ENCODE measurements at regions not wholly inside any gene's neighbourhood (a gene's known extent, or its start where the extent isn't known, plus 50 kb on each side); places are given as distances from the start of the nearest gene placed in this dataset.
A peak's percentile ranks its signal among the peaks of the same experiment; 100 is the strongest.
"Not testable (repeated sequence)": the region's sequence is repeated elsewhere in the genome, so short reads cannot be mapped to it uniquely, and the experiment has no call there.

GRCh38 chrY:18599606-18600005 lies 53.1 kb downstream of the HSFY1 start:
- DNase-seq; CTCF ChIA-PET; H3K4me1 Mint-ChIP-seq (ENCODE audit: low read depth); H3K9me3 Mint-ChIP-seq; H3K36me3 Mint-ChIP-seq (ENCODE audit: low read depth); intact Hi-C loops (cut with micrococcal nuclease); H3K27ac Mint-ChIP-seq; H3K4me3 Mint-ChIP-seq; H3K27me3 Mint-ChIP-seq (ENCODE audit: low read depth): not testable (repeated sequence)

- H3K36me3 Mint-ChIP-seq (ENCODE audit: low read depth); H3K4me1 Mint-ChIP-seq (ENCODE audit: low read depth); H3K27me3 Mint-ChIP-seq (ENCODE audit: low read depth); DNase-seq; intact Hi-C loops (cut with micrococcal nuclease); CTCF ChIA-PET; H3K4me3 Mint-ChIP-seq; H3K27ac Mint-ChIP-seq; H3K9me3 Mint-ChIP-seq: not testable (repeated sequence)
These were observed 54.8 kb downstream of the HSFY1 start for GRCh38 chrY:18601287-18601686.

- not testable (repeated sequence) for H3K4me3 Mint-ChIP-seq
These were observed 59.7 kb downstream of the HSFY1 start for GRCh38 chrY:18606251-18606650.

GRCh38 chrY:18608205-18608604 lies 61.7 kb downstream of the HSFY1 start:
- H3K36me3 Mint-ChIP-seq (ENCODE audit: low read depth); H3K27ac Mint-ChIP-seq; intact Hi-C loops (cut with micrococcal nuclease); H3K27me3 Mint-ChIP-seq (ENCODE audit: low read depth); CTCF ChIA-PET; H3K9me3 Mint-ChIP-seq; H3K4me1 Mint-ChIP-seq (ENCODE audit: low read depth); DNase-seq; H3K4me3 Mint-ChIP-seq: not testable (repeated sequence)

More at GRCh38 chrY:18606251-18606650, 59.7 kb downstream of the HSFY1 start:
- intact Hi-C loops (cut with micrococcal nuclease); H3K27ac Mint-ChIP-seq; CTCF ChIA-PET; H3K9me3 Mint-ChIP-seq; H3K4me1 Mint-ChIP-seq (ENCODE audit: low read depth); H3K27me3 Mint-ChIP-seq (ENCODE audit: low read depth); DNase-seq; H3K36me3 Mint-ChIP-seq (ENCODE audit: low read depth): not testable (repeated sequence)

- H3K27ac Mint-ChIP-seq; CTCF ChIA-PET; H3K4me1 Mint-ChIP-seq (ENCODE audit: low read depth); H3K4me3 Mint-ChIP-seq; H3K36me3 Mint-ChIP-seq (ENCODE audit: low read depth); H3K27me3 Mint-ChIP-seq (ENCODE audit: low read depth); DNase-seq; intact Hi-C loops (cut with micrococcal nuclease); H3K9me3 Mint-ChIP-seq: not testable (repeated sequence)
These were observed 69.3 kb downstream of the HSFY1 start for GRCh38 chrY:18615809-18616208.

GRCh38 chrY:18629805-18630516 lies 83.4 kb downstream of the HSFY1 start:
- H3K4me3 Mint-ChIP-seq; H3K27ac Mint-ChIP-seq; H3K36me3 Mint-ChIP-seq (ENCODE audit: low read depth); DNase-seq; H3K4me1 Mint-ChIP-seq (ENCODE audit: low read depth); CTCF ChIA-PET; H3K9me3 Mint-ChIP-seq; H3K27me3 Mint-ChIP-seq (ENCODE audit: low read depth); intact Hi-C loops (cut with micrococcal nuclease): not testable (repeated sequence)

- CTCF ChIA-PET; H3K9me3 Mint-ChIP-seq; intact Hi-C loops (cut with micrococcal nuclease): not testable (repeated sequence)
These were observed 84.1 kb downstream of the HSFY1 start for GRCh38 chrY:18630571-18630970.

GRCh38 chrY:18631610-18632009 lies 85.1 kb downstream of the HSFY1 start:
- H3K9me3 Mint-ChIP-seq; H3K27me3 Mint-ChIP-seq (ENCODE audit: low read depth); H3K4me1 Mint-ChIP-seq (ENCODE audit: low read depth); H3K36me3 Mint-ChIP-seq (ENCODE audit: low read depth); H3K27ac Mint-ChIP-seq; DNase-seq; intact Hi-C loops (cut with micrococcal nuclease); H3K4me3 Mint-ChIP-seq; CTCF ChIA-PET: not testable (repeated sequence)

More at GRCh38 chrY:18630571-18630970, 84.1 kb downstream of the HSFY1 start:
- DNase-seq; H3K36me3 Mint-ChIP-seq (ENCODE audit: low read depth); H3K4me3 Mint-ChIP-seq; H3K27me3 Mint-ChIP-seq (ENCODE audit: low read depth); H3K27ac Mint-ChIP-seq; H3K4me1 Mint-ChIP-seq (ENCODE audit: low read depth): not testable (repeated sequence)

GRCh38 chrY:18650746-18651145 lies 104.2 kb downstream of the HSFY1 start:
- Mint-ChIP-seq H3K4me1 (ENCODE audit: low read depth) (no peaks in the 10 kb centered on the region), H3K4me3 (no peak overlapping the region), H3K9me3 (no peaks in the 10 kb centered on the region), H3K36me3 (ENCODE audit: low read depth) (no peaks in the 10 kb centered on the region), H3K27me3 (ENCODE audit: low read depth) (peaks cover 5% of the 10 kb centered on the region), H3K27ac (no peak overlapping the region)
- DNase-seq = no peak
- intact Hi-C loops (cut with micrococcal nuclease) = no loop called here
- CTCF ChIA-PET = no interaction called here

GRCh38 chrY:18664559-18664958 lies 109.0 kb downstream of the HSFY2 start:
- Mint-ChIP-seq H3K9me3 (no peaks in the 10 kb centered on the region), H3K4me1 (ENCODE audit: low read depth) (no peaks in the 10 kb centered on the region), H3K36me3 (ENCODE audit: low read depth) (no peaks in the 10 kb centered on the region), H3K27me3 (ENCODE audit: low read depth) (peaks cover 16% of the 10 kb centered on the region), H3K27ac (no peak overlapping the region), H3K4me3 (no peak overlapping the region)
- DNase-seq = no peak
- CTCF ChIA-PET = no interaction called here
- intact Hi-C loops (cut with micrococcal nuclease) = no loop called here

GRCh38 chrY:18669790-18670189 lies 103.7 kb downstream of the HSFY2 start:
- peaks cover 3% of the 10 kb centered on the region for H3K27me3 Mint-ChIP-seq (ENCODE audit: low read depth)
- no peak overlapping the region for H3K27ac Mint-ChIP-seq
- intact Hi-C loops (cut with micrococcal nuclease) = no loop called here
- no peaks in the 10 kb centered on the region for H3K36me3 Mint-ChIP-seq (ENCODE audit: low read depth)
- no peaks in the 10 kb centered on the region for H3K4me1 Mint-ChIP-seq (ENCODE audit: low read depth)
- CTCF ChIA-PET = no interaction called here
- peak; percentile 29 for DNase-seq
- H3K9me3 Mint-ChIP-seq = no peaks in the 10 kb centered on the region
- no peak overlapping the region for H3K4me3 Mint-ChIP-seq

- Mint-ChIP-seq H3K27ac (no peak overlapping the region), H3K4me1 (ENCODE audit: low read depth) (no peaks in the 10 kb centered on the region)
- DNase-seq = no peak
These were observed 101.6 kb downstream of the HSFY2 start for GRCh38 chrY:18671970-18672369.

GRCh38 chrY:18686027-18686426 lies 87.5 kb downstream of the HSFY2 start:
- H3K27me3 Mint-ChIP-seq (ENCODE audit: low read depth); intact Hi-C loops (cut with micrococcal nuclease); H3K4me1 Mint-ChIP-seq (ENCODE audit: low read depth); H3K9me3 Mint-ChIP-seq; H3K36me3 Mint-ChIP-seq (ENCODE audit: low read depth); DNase-seq; H3K4me3 Mint-ChIP-seq; H3K27ac Mint-ChIP-seq; CTCF ChIA-PET: not testable (repeated sequence)

More at GRCh38 chrY:18671970-18672369, 101.6 kb downstream of the HSFY2 start:
- intact Hi-C loops (cut with micrococcal nuclease) = no loop called here
- Mint-ChIP-seq H3K9me3 (no peaks in the 10 kb centered on the region), H3K4me3 (no peak overlapping the region), H3K27me3 (ENCODE audit: low read depth) (no peaks in the 10 kb centered on the region), H3K36me3 (ENCODE audit: low read depth) (no peaks in the 10 kb centered on the region)
- CTCF ChIA-PET = no interaction called here
